ENCODE measurements at regions not wholly inside any gene's neighbourhood (a gene's known extent, or its start where the extent isn't known, plus 50 kb on each side); places are given as distances from the start of the nearest gene placed in this dataset.

- no peak for DNase-seq (ENCODE audit: low spot score)
Measured at GRCh38 chrX:114332766-114333165, 251.1 kb upstream of the HTR2C start.

GRCh38 chrX:114334473-114334982, 249.4 kb upstream of the HTR2C start:
- DNase-seq (ENCODE audit: low spot score) = no peak

- no peak for DNase-seq (ENCODE audit: low spot score)
Measured at GRCh38 chrX:114338870-114339269, 245.0 kb upstream of the HTR2C start.

- peak; percentile 40 for DNase-seq (ENCODE audit: low spot score)
Measured at GRCh38 chrX:114344756-114345349, 239.0 kb upstream of the HTR2C start.

GRCh38 chrX:114361076-114361725, 222.7 kb upstream of the HTR2C start:
- no peak for DNase-seq (ENCODE audit: low spot score)

- DNase-seq (ENCODE audit: low spot score) = no peak
Measured at GRCh38 chrX:114363346-114363745, 220.5 kb upstream of the HTR2C start.

- DNase-seq (ENCODE audit: low spot score) = no peak
Measured at GRCh38 chrX:114365065-114365834, 218.6 kb upstream of the HTR2C start.

GRCh38 chrX:114372937-114373336, 210.9 kb upstream of the HTR2C start:
- DNase-seq (ENCODE audit: low spot score) = no peak

GRCh38 chrX:114390251-114390796, 193.6 kb upstream of the HTR2C start:
- no peak for DNase-seq (ENCODE audit: low spot score)

All from D341Med (cell line).